ENCODE measurements at regions not wholly inside any gene's neighbourhood (a gene's known extent, or its start where the extent isn't known, plus 50 kb on each side); places are given as distances from the start of the nearest gene placed in this dataset.

DNA sequence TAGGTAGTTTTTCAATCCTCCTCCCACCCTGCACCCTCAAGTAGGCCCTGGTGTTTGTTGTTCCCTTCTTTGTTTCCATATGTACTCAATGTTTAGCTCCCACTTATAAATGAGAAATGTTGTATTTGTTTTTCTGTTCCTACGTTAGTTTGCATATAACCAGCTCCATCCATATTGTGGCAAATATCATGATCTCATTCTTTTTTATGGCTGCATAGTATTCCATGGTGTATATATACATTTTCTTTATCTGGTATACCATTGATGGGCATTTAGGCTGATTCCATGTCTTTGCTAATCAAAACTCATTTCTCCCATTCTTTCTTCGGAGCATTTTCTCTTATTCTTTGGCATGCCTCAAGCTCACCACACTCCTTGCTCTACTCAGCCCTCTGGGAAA lies 789.6 kb upstream of the KCND2 start:
- H3K36me3 Mint-ChIP-seq (ENCODE audit: low read depth) = no peaks in the 10 kb centered on the region
- 100% methylated on average over 1 of the region's 2 CpGs for WGBS, 2 experiments (ENCODE audit: insufficient coverage in 1 of 2, insufficient read length in 1 of 2)
- H3K27me3 Mint-ChIP-seq (ENCODE audit: insufficient read depth) = no peaks in the 10 kb centered on the region
- H3K9me3 Mint-ChIP-seq = peaks cover 6% of the 10 kb centered on the region
- H3K9me3 ChIP-seq (ENCODE audit: control insufficient read depth, low read length) = peaks cover 5% of the 10 kb centered on the region
- no peaks in the 10 kb centered on the region for H3K36me3 ChIP-seq (ENCODE audit: control insufficient read depth, insufficient read depth, low read length)
- H3K4me3 Mint-ChIP-seq = no peak overlapping the region
- H3K9ac ChIP-seq (ENCODE audit: extremely low read depth, low read length, poor library complexity, severe bottlenecking) = no peak overlapping the region
- H3K4me1 Mint-ChIP-seq = peaks cover 21% of the 10 kb centered on the region
- no peak overlapping the region for H3K27ac ChIP-seq (ENCODE audit: low read depth, low read length)
- H3K27ac Mint-ChIP-seq = no peak overlapping the region
- no peak for TF ChIP-seq CTCF (conservative IDR thresholded peaks at IDR 0.05)
- H3K4me1 ChIP-seq (ENCODE audit: control insufficient read depth, insufficient read depth, low read length) = peaks cover 4% of the 10 kb centered on the region
- DNase-seq = no peak
- H3K27me3 ChIP-seq (ENCODE audit: control insufficient read depth, insufficient read depth, low read length, poor library complexity, severe bottlenecking) = no peaks in the 10 kb centered on the region
- no peak overlapping the region for H3K4me3 ChIP-seq (ENCODE audit: low read length)

DNA sequence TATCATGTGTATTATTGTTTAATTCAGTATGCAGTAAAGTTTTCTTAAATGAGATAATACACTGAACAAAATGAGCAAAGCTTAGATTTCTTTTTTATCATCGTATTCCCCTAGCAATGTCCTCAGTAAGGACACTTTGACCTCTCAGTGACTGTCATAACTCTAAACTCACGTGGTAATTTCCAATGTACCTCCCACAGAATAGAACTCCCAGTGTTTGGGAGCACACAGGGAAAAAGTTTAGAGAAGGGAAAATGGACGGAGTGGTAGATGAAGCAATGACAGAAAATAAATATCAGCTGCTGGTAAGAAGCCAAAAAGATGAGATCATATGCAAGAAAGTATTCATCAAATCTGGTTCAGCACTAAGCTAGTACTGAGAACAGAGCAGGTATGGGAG lies 758.6 kb upstream of the KCND2 start:
- no peak for TF ChIP-seq CTCF (conservative IDR thresholded peaks at IDR 0.05)
- no peak overlapping the region for H3K9ac ChIP-seq (ENCODE audit: extremely low read depth, low read length, poor library complexity, severe bottlenecking)
- 84 to 86% methylated on average over 1 to 3 of the region's 3 CpGs for WGBS, 2 experiments (ENCODE audit: insufficient coverage in 1 of 2, insufficient read length in 1 of 2)
- H3K9me3 Mint-ChIP-seq = no peaks in the 10 kb centered on the region
- H3K27ac ChIP-seq (ENCODE audit: low read depth, low read length) = no peak overlapping the region
- no peak overlapping the region for H3K27ac Mint-ChIP-seq
- H3K36me3 Mint-ChIP-seq (ENCODE audit: low read depth) = no peaks in the 10 kb centered on the region
- DNase-seq = no peak
- H3K4me3 ChIP-seq (ENCODE audit: low read length) = no peak overlapping the region
- no peaks in the 10 kb centered on the region for H3K36me3 ChIP-seq (ENCODE audit: control insufficient read depth, insufficient read depth, low read length)
- no peaks in the 10 kb centered on the region for H3K4me1 ChIP-seq (ENCODE audit: control insufficient read depth, insufficient read depth, low read length)
- no peaks in the 10 kb centered on the region for H3K4me1 Mint-ChIP-seq
- H3K27me3 Mint-ChIP-seq (ENCODE audit: insufficient read depth) = no peaks in the 10 kb centered on the region
- no peak overlapping the region for H3K4me3 Mint-ChIP-seq
- H3K9me3 ChIP-seq (ENCODE audit: control insufficient read depth, low read length) = no peaks in the 10 kb centered on the region
- H3K27me3 ChIP-seq (ENCODE audit: control insufficient read depth, insufficient read depth, low read length, poor library complexity, severe bottlenecking) = no peaks in the 10 kb centered on the region

- Mint-ChIP-seq H3K4me3 (no peak overlapping the region), H3K36me3 (ENCODE audit: low read depth) (no peaks in the 10 kb centered on the region), H3K4me1 (no peaks in the 10 kb centered on the region), H3K27me3 (ENCODE audit: insufficient read depth) (no peaks in the 10 kb centered on the region), H3K27ac (no peak overlapping the region), H3K9me3 (no peaks in the 10 kb centered on the region)
- H3K9ac ChIP-seq (ENCODE audit: extremely low read depth, low read length, poor library complexity, severe bottlenecking) = no peak overlapping the region
- H3K27ac ChIP-seq (ENCODE audit: low read depth, low read length) = no peak overlapping the region
- DNase-seq = no peak
- H3K4me1 ChIP-seq (ENCODE audit: control insufficient read depth, insufficient read depth, low read length) = no peaks in the 10 kb centered on the region
- WGBS, 2 experiments (ENCODE audit: insufficient coverage in 1 of 2, insufficient read length in 1 of 2) = 86 to 100% methylated on average over 1 to 5 of the region's 5 CpGs
- no peak overlapping the region for H3K4me3 ChIP-seq (ENCODE audit: low read length)
- H3K36me3 ChIP-seq (ENCODE audit: control insufficient read depth, insufficient read depth, low read length) = no peaks in the 10 kb centered on the region
- no peaks in the 10 kb centered on the region for H3K27me3 ChIP-seq (ENCODE audit: control insufficient read depth, insufficient read depth, low read length, poor library complexity, severe bottlenecking)
- H3K9me3 ChIP-seq (ENCODE audit: control insufficient read depth, low read length) = no peaks in the 10 kb centered on the region
- TF ChIP-seq CTCF (conservative IDR thresholded peaks at IDR 0.05) = no peak
Measured at GRCh38 chr7:119515214-119515613, 757.8 kb upstream of the KCND2 start.

Data from endodermal cell (in vitro differentiated cells).